Fibroblast of pulmonary artery (primary cell): ENCODE measurements at regions not wholly inside any gene's neighbourhood (a gene's known extent, or its start where the extent isn't known, plus 50 kb on each side); places are given as distances from the start of the nearest gene placed in this dataset.

Experiments
- DNase-seq: peaks from one replicate; pipeline ENCODE4 v3.0.0-alpha.2; 2010; ENCODE audit warnings: low read depth
- H3K4me3 ChIP-seq: replicated peaks from 2 replicates; pipeline ENCODE4 v1.5.1; 2011; ENCODE audit warnings: low read depth, mild to moderate bottlenecking, control low read depth, low read length, moderate library complexity
- CTCF ChIP-seq: IDR thresholded peaks from 2 replicates; pipeline ENCODE4 v1.5.1; 2011; ENCODE audit warnings: mild to moderate bottlenecking, control low read depth, low read length, inconsistent platforms; ENCODE audit errors: missing control alignments

DNA sequence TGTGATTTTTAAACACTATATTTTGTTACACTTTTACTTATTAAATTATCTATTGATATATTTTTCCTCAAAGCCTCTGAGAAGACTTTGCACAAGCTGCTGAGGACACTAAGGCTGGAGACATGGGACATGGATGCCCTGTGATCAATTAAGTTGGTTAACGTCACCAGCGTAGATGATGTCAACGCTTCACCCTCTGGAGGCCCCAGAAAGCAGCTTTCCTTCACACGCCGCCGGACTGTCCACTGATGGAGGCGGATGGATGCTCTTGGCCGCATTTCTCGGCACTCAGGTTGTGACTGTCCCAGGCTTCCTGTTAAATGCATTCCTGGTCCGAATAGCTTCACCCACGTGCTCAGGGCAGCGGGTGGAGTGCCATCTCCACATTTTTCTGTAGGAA is 247.5 kb downstream of the VAPA start:
- H3K4me3 ChIP-seq, result no peak overlapping the region
- DNase-seq, result no peak
- no peak for TF ChIP-seq CTCF

GRCh38 chr18:10162340-10162739 is 248.5 kb downstream of the VAPA start:
- no peak for TF ChIP-seq CTCF
- no peak for DNase-seq
- H3K4me3 ChIP-seq, result no peak overlapping the region

- TF ChIP-seq CTCF, result no peak
These were observed 250.7 kb downstream of the VAPA start for GRCh38 chr18:10164271-10165071.

DNA sequence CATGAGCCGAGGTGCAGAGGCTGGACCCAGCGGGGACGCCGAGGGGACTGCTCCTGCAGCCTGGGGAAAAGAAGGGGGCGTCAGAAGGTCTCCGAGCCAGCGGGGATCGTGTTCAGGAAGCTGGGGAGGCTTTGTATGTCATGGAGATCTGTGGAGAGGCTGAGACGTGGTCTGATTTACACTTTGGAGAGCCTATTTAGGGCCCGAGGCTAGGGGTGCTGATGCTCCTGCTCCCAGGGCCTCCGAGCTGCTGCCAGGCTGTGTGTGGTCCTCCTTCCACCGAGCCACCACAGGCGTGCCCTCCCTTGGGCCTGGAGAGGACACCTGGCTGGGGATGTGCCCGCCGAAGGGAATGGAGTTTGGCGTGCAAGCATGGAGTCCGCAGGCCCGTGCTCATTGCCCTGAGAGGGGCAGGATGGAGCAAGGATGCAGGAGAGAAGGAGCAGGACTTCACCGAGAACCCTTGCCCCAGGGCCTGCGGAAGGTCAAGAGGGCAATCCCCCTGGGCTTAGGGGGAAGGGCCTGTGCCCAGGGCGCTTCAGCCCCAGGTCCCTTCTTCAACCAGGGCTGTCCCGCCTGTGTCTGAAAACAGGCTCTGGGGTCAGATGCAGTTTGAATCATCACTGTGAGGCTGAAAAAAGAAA is 252.5 kb downstream of the VAPA start:
- H3K4me3 ChIP-seq, result no peak overlapping the region
- DNase-seq, result no peak
- no peak for TF ChIP-seq CTCF

More at GRCh38 chr18:10164271-10165071, 250.7 kb downstream of the VAPA start:
- H3K4me3 ChIP-seq, result no peak overlapping the region
- DNase-seq, result no peak

- no peak for DNase-seq
- TF ChIP-seq CTCF, result no peak
- H3K4me3 ChIP-seq, result no peak overlapping the region
These were observed 253.9 kb downstream of the VAPA start for GRCh38 chr18:10167759-10168158.

DNA sequence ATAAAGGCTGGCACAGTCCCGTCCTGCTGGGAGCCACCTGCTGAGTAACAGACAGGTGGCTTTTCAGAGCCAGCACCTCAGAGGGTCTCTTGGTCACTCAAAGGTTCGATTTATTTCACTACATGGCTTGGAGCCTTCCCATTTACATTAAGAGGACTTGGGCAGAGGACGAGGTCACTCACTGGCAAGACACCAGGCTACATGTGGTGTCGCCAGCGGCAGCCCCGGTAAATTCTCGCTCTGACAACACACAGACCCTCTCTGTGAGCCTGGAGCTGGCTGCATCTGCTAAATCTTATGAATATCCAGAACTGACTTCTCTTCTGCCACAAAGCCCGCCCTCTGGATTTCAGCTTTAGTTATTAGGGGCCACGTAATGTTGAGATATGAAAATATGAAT is 254.7 kb downstream of the VAPA start:
- no peak overlapping the region for H3K4me3 ChIP-seq
- no peak for DNase-seq
- no peak for TF ChIP-seq CTCF

- H3K4me3 ChIP-seq, result no peak overlapping the region
- no peak for TF ChIP-seq CTCF
- peak; percentile 66 for DNase-seq
These were observed 255.3 kb downstream of the VAPA start for GRCh38 chr18:10169064-10169562.
